ES-I3 (cell line): ENCODE measurements at regions not wholly inside any gene's neighbourhood (a gene's known extent, or its start where the extent isn't known, plus 50 kb on each side); places are given as distances from the start of the nearest gene placed in this dataset.
"Not testable (repeated sequence)": the region's sequence is repeated elsewhere in the genome, so short reads cannot be mapped to it uniquely, and the experiment has no call there.

Experiments used
- H3K36me3 ChIP-seq: 2 replicates; pipeline ENCODE4 v1.6.1; 2013; ENCODE audit warnings: mild to moderate bottlenecking, low read length, control low read depth, moderate library complexity; ENCODE audit not compliant: insufficient read depth
- H3K4me1 ChIP-seq: 2 replicates; pipeline ENCODE4 v1.6.1; 2013; ENCODE audit warnings: mild to moderate bottlenecking, control low read depth, low read length; ENCODE audit not compliant: insufficient read depth
- H3K9ac ChIP-seq: 2 replicates; pipeline ENCODE4 v1.6.1; 2013; ENCODE audit warnings: low read depth, mild to moderate bottlenecking, low read length, moderate library complexity
- H3K9me3 ChIP-seq: 2 replicates; pipeline ENCODE4 v1.6.1; 2013; ENCODE audit warnings: mild to moderate bottlenecking, low read length, moderate library complexity; ENCODE audit not compliant: control insufficient read depth, insufficient read depth

DNA sequence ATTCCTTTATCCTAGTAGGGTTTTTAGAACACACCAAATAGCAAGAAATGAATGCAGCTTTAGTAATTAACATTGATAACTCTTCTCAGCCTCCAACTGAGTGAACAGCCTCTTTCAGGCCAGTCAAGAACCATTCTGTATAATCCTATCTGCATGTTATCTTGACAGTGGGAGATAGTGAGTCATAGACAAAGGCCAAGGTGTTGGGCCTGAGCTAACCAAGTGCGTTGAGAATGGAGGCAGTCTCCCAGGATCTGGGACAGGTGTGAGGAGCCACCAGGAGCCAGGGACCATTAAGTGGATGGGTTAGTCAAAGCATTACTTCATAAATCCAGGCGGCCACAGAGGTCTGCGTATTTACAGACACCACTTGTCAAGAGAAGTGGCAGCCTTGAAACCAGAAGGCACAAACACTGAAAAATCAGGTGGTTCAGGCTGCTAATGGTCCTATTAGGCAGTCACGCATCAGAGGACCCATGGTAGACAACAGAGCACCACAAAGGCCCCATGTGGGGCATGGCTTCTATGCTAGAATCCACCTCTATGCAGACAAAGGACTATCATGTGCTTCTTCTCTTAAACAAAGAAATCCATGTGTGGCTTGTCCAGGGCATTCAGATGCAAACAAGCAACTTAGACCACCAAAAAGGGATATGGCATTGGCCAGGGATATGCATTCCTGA lies 409.7 kb upstream of the PIK3R1 start:
- H3K9ac ChIP-seq: peak overlapping the region; percentile 11; the same call in 1 of the 2 replicates
- H3K9me3 ChIP-seq: no peaks in the 10 kb centered on the region
- H3K36me3 ChIP-seq: no peaks in the 10 kb centered on the region
- H3K4me1 ChIP-seq: peaks cover 26% of the 10 kb centered on the region

DNA sequence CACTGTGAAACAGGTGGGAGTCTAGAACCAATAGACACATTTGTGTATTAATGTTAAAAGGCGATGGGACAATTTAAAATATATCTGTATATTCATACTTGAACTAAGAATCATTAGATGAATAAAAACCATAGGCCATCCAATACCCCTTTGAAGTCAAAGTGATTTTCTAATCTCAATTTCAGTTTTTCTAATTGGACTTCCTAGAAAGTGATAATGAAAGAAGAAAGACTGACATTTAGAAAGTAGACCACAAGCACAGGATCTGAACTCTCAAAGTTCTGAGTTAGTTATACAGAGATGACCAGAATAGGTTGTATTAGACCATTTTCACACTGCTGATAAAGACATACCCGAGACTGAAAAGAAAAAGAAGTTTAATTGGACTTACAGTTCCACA lies 412.8 kb upstream of the PIK3R1 start:
- Histone ChIP-seq H3K4me1 (peaks cover 26% of the 10 kb centered on the region), H3K36me3 (no peaks in the 10 kb centered on the region; the same call in 1 of the 2 replicates), H3K9me3 (peaks cover 6% of the 10 kb centered on the region; the same call in 1 of the 2 replicates), H3K9ac (no peak overlapping the region)

DNA sequence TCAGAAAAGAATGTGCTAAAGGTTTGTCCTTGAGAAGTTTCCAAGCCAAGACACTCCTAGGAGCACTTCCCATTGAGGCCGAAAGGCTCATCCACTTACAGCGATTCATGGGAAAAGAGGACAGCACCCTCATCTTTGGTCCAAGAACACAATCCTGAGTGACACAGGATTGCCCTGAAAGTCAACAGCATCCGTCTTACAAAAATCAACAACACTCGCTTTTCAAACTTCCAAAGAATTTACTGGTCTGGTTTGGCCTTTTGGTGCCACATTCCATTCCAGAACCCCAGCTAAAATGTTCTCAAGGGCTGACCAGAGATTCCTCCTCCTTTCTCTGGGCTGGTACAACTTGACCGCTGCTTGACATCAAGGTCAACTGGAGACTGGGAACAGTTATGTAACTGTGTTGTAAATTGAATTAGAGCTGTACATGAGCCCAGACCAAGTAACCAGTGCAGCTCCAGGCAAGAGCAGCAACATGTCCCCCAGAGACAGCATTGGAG lies 415.8 kb upstream of the PIK3R1 start:
- Histone ChIP-seq H3K9me3 (peaks cover 6% of the 10 kb centered on the region; the same call in 1 of the 2 replicates), H3K9ac (no peak overlapping the region), H3K4me1 (no peaks in the 10 kb centered on the region), H3K36me3 (no peaks in the 10 kb centered on the region; the same call in 1 of the 2 replicates)

DNA sequence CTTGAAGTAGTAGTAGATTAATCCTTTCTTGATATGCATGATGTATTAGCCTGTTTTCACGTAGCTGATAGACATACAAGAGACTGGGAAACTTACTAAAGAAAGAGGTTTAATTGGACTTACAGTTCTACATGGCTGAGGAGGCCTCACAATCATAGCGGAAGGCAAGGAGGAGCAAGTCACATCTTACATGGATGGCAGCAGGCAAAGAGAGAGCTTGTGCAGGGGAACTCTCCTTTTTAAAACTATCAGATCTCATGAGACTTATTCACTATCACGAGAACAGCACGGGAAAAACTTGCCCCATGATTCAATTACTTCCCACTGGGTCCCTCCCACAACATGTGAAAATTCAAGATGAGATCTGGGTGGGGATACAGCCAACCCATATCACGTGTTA lies 417.1 kb upstream of the PIK3R1 start:
- not testable (repeated sequence) for H3K36me3 ChIP-seq, H3K4me1 ChIP-seq, H3K9ac ChIP-seq, H3K9me3 ChIP-seq

DNA sequence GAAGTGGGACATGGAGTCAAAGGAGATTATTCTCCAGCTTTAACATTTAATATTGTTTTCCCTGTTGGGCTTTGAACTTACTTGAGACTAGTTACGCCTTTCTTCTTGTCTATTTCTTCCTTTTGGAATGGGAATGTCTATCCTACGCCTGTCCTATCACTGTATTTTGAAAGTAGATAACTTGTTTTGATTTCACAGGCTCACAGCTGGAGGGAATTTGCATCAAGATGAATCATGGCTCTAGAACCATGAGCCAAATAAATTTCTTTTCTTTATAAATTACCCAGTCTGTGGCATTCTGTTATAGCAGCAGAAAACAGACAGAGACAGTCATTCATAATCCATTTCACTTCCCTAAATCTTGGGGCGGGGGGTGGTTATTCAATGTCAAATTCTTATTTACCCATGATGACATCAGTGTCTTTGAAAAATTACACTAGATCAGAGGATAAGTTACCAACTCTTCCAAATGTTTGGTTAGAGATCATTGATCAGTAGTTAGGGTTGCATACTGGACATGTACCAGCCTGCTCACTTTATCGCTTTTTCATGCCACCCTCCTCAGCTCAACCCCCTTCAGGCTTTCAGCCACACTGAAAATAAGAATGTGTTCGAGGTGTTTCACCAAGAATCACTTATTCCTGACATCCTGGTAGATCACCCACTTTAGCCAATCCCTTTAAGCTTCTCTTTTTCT lies 419.6 kb upstream of the PIK3R1 start:
- no peaks in the 10 kb centered on the region; the same call in 1 of the 2 replicates for H3K36me3 ChIP-seq
- H3K9me3 ChIP-seq: peaks cover 6% of the 10 kb centered on the region; the same call in 1 of the 2 replicates
- no peak overlapping the region for H3K9ac ChIP-seq
- H3K4me1 ChIP-seq: no peaks in the 10 kb centered on the region

- Histone ChIP-seq H3K4me1 (no peaks in the 10 kb centered on the region), H3K9me3 (peaks cover 2% of the 10 kb centered on the region; the same call in 1 of the 2 replicates), H3K9ac (no peak overlapping the region), H3K36me3 (no peaks in the 10 kb centered on the region)
Measured at GRCh38 chr5:67793966-67794365, 421.6 kb upstream of the PIK3R1 start.

DNA sequence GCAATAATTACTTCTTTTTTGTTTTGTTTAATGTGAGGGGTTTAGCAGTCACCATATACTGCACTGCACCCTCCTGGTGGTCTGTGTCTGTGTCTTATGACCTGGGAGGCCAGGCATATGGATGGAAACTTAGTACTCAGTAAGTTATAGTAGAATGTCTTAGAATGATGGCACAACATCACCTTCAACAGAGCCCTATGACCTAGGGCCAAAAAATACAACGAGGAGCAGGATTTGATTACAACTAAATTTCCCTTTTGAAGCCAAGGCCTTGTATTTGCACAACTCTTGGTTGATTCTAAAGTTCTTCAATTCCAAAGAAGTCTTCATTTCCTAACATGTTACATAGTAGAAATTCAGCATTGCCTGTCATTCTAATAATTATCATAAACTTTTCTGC lies 422.1 kb upstream of the PIK3R1 start:
- H3K9ac ChIP-seq: no peak overlapping the region
- 0 out of 2 replicates have a peak, but pooled peaks cover 2% of the 10 kb centered on the region for H3K9me3 ChIP-seq
- H3K36me3 ChIP-seq: no peaks in the 10 kb centered on the region

DNA sequence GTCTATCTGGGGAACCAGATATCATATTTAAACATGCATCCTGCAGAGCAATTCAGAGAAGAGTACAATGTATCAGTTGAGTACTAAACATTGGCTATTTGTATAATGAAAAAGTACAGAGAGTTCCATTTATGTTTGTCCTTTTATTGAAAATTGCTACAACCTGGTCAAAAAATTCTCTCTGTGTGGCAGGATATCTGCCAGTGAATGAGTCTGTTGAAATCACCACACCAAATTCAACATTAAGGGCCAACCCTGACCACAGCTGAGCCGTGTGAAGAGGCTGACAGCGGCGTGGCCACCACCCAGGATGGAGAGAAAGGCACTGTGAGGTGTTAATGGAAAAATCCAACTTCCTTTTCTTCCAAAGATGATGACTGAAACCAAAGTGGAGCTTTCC lies 422.7 kb upstream of the PIK3R1 start:
- H3K9ac ChIP-seq: no peak overlapping the region
- no peaks in the 10 kb centered on the region for H3K9me3 ChIP-seq
- no peaks in the 10 kb centered on the region for H3K36me3 ChIP-seq
- H3K4me1 ChIP-seq: no peaks in the 10 kb centered on the region

More for the DNA sequence above, 422.1 kb upstream of the PIK3R1 start:
- no peaks in the 10 kb centered on the region for H3K4me1 ChIP-seq

- no peaks in the 10 kb centered on the region for H3K36me3 ChIP-seq
- H3K9ac ChIP-seq: no peak overlapping the region
- H3K4me1 ChIP-seq: no peaks in the 10 kb centered on the region
- 0 out of 2 replicates have a peak, but pooled peaks cover 3% of the 10 kb centered on the region for H3K9me3 ChIP-seq
Measured at GRCh38 chr5:67790390-67790789, 425.2 kb upstream of the PIK3R1 start.

- not testable (repeated sequence) for H3K9me3 ChIP-seq, H3K9ac ChIP-seq, H3K36me3 ChIP-seq, H3K4me1 ChIP-seq
Measured at GRCh38 chr5:67779893-67780623, 435.5 kb upstream of the PIK3R1 start.

DNA sequence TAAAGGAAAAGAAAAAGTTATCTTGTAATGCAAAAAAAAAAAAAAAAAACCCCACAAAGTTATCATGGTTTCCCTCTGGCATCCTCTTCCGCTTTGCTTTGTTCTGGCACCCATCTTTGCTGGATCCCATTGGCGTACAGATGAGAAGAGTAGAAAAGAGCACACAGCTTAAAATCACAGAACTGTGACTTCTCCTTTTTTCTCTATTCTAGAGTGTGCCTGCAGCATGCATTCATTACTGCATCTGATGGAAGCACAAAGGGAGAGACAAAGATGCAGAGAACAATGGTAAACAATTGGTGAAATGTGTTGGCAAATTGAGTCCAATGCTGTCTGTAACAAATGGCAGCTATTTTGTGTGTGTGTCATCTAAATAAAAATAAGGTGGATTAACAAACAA lies 440.8 kb upstream of the PIK3R1 start:
- Histone ChIP-seq H3K36me3 (no peaks in the 10 kb centered on the region), H3K9ac (no peak overlapping the region), H3K9me3 (no peaks in the 10 kb centered on the region), H3K4me1 (peaks cover 16% of the 10 kb centered on the region; the same call in 1 of the 2 replicates)

DNA sequence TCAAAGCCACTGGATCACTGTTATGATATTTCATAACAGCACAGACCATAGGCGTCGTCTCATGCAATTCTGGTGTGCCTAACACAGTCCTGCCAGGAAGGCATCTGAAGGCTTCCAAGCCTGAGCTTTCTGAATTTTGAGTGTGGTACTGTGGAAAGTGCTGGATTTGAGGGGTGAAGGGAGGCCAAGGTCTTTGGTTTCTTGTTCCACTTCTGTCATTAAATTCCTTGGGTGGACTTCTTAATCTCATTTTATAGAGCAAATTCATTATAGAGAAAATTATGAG lies 441.3 kb upstream of the PIK3R1 start:
- H3K9me3 ChIP-seq: no peaks in the 10 kb centered on the region
- peaks cover 16% of the 10 kb centered on the region; the same call in 1 of the 2 replicates for H3K4me1 ChIP-seq
- H3K36me3 ChIP-seq: no peaks in the 10 kb centered on the region
- no peak overlapping the region for H3K9ac ChIP-seq

DNA sequence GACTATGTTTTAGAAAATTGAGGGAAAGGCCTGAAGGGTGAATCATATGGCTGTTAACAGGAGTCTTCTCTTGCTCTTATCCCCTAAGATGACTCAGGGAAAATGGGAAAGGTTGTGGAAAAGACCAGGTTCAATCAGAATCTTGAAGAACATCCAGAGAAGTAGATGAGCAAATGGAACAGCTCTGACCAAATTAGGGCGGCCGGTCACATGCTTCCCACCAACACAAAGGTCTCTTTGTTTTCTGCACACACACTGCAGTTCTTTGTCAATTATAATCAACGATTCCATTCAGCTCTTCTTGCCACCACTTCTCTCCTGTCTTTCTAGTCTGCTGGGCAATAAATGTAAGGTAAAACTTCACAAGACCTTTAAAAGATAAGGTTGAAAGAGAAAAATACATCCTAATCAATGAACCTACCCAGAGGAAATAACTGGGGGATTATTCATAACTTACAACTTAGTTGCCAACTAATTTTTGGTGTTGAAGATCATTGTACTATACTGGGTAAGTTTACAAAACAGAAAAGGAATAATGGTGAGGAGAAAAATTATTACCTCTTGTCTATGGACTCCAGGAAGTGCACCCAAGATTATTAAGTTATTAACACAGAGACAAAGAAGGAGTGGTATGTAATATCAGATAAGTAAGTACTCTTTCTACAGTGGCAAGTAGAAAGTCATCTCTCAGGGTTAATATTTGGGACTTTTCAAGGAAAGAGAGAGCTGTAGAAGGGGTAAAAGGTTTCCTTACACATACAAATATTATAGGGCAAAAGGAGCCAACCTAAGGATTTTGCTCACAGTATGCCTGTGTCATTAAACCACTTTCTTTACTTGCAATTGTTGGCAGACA lies 441.9 kb upstream of the PIK3R1 start:
- no peaks in the 10 kb centered on the region for H3K36me3 ChIP-seq
- no peaks in the 10 kb centered on the region for H3K9me3 ChIP-seq
- H3K4me1 ChIP-seq: peaks cover 16% of the 10 kb centered on the region; the same call in 1 of the 2 replicates
- no peak overlapping the region for H3K9ac ChIP-seq

DNA sequence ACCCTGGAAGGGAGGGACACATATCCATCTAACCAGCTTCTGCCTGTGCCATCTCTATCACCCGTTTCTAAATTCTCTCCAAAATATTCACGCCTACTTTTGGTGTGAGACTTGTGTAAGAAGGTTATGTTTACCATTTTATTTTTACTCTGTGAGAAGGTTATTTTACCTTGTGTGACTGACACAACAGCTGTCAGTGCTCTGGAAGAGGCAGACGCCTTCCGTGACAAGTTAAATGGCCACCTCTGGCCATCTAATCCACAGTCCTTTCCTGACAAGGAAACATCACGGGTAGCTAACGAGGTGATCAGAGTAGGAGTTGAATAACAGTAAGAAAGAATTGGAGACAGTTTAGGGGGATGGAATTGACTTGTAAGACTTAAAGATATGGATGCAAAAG lies 443.8 kb upstream of the PIK3R1 start:
- H3K4me1 ChIP-seq: peaks cover 16% of the 10 kb centered on the region; the same call in 1 of the 2 replicates

More for the DNA sequence above, 443.8 kb upstream of the PIK3R1 start:
- H3K36me3 ChIP-seq: no peaks in the 10 kb centered on the region
- H3K9ac ChIP-seq: no peak overlapping the region
- H3K9me3 ChIP-seq: no peaks in the 10 kb centered on the region
